GM18520 (cell line): ENCODE measurements at regions not wholly inside any gene's neighbourhood (a gene's known extent, or its start where the extent isn't known, plus 50 kb on each side); places are given as distances from the start of the nearest gene placed in this dataset.
A peak's percentile ranks its signal among the peaks of the same experiment; 100 is the strongest.

Experiments
- ATAC-seq: cut with Tn5 transposase; IDR thresholded peaks from one replicate; pipeline ENCODE4 v1.9.1; 2021; ENCODE audit not compliant: unreplicated experiment

DNA sequence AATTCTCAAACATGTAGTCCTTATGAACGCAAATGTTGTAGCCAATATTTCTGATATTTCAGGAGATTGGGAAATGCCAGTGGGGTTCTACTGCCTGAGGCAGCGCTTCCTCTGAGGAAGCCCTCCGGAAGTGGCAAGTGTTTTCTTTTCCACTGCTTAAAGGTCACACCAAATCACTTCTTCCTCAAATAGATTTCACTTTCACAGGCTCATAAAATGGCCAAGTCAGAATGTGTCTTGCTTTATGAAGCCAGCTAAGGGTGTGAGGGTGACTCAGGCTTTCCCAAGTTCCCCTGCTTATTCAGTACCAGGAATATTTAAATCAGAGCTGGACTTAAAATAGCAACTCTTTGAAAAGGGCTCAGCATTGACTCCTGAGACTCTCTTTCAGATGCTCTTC is 514.2 kb upstream of the DIPK2B start:
- ATAC-seq, result no peak

DNA sequence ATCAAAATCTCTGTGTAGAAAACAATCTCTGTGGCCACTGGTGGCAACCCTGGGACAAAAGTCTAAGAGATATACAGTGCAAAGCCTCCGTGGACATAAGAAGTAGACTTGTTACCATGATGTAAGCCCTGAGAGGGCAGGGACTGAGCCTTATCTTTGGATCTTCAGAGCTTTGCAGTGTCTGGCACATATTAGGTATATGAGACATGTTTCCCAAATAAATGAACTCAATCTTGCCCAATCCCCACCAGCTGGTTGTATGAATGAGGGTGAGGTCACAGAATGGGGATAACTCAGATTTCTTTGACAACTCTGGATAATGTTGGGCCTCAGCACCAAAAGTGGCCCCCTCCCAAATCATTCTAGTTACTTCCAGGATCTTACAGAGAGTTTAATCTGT is 511.4 kb upstream of the DIPK2B start:
- ATAC-seq, result no peak

GRCh38 chrX:45711231-45711630 is 510.6 kb upstream of the DIPK2B start:
- ATAC-seq, result no peak

DNA sequence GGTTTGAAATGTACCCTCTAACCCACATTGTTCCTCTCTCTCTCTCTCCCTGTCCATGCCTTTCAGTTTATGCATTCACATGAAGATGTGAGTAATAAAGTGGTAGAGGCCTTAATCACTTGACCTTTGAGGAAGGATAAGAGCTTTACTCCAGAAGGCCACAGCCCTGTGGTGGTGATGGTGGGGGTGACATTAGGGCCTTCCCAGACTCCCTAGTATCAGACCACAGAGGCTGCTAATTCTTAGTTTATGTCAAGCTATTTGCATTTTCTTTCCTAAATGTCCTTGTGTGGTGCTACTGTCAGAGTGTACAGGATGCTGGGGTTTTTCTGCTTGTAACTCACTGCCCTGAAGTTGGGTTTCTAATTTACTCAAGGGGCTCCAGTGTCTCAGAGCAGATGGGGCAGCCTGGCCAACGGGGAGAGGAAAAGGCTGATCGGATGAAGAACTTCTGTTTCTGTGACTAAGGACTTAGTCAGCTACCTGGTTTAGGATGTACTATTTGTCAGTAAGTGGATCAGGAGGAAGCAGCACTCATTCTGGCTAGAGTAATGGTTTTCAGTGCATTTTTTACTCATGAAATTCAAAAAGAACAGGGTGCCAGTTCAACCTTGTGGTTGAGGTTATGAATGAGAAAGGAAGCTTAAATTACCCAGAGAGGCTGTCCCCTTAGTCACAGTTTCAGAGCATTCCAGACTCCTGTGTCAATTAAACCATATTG is 509.6 kb upstream of the DIPK2B start:
- ATAC-seq, result peak; percentile 63

GRCh38 chrX:45709381-45709780 is 508.7 kb upstream of the DIPK2B start:
- ATAC-seq, result no peak

- ATAC-seq, result no peak
Observed at GRCh38 chrX:45699158-45699557, 498.5 kb upstream of the DIPK2B start.

GRCh38 chrX:45697591-45697990 is 496.9 kb upstream of the DIPK2B start:
- no peak for ATAC-seq

GRCh38 chrX:45696736-45697135 is 496.1 kb upstream of the DIPK2B start:
- ATAC-seq, result no peak

DNA sequence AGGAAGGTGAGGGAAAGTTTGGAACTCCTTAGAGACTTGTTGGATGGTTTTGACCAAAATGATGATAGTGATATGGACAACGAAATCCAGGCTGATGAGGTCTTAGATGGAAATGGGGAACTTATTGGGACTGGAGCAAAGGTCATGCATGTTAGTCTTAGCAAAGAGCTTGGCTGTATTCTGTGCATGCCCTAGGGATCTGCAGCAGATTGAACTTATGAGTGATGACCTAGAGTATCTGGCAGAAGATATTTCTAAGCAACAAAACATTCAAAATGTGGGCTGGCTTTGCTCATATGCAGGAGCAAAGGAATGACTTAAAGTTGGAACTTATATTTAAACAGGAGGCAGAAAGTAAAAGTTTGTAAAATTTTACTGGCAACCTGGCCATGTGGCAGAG is 489.3 kb upstream of the DIPK2B start:
- no peak for ATAC-seq

DNA sequence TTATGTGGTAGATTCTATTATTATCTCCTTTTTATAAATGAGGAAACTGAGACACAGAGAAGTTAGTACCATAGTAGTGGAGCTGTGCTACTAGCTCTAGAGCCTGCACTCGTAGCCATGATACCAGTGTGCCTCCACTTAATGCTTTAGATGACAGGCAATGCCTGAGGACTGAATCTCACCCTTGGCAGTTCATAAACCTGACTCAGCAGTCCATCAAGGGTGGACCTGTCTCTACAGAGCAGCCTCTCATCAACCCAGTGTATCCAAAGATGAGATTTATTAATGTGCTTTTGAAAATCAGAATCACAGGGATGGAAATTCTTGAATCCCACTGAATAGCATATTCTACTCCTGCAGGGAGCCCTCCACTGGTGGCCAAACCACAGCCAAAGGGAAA is 483.2 kb upstream of the DIPK2B start:
- no peak for ATAC-seq

GRCh38 chrX:45681891-45682290 is 481.2 kb upstream of the DIPK2B start:
- ATAC-seq, result no peak

DNA sequence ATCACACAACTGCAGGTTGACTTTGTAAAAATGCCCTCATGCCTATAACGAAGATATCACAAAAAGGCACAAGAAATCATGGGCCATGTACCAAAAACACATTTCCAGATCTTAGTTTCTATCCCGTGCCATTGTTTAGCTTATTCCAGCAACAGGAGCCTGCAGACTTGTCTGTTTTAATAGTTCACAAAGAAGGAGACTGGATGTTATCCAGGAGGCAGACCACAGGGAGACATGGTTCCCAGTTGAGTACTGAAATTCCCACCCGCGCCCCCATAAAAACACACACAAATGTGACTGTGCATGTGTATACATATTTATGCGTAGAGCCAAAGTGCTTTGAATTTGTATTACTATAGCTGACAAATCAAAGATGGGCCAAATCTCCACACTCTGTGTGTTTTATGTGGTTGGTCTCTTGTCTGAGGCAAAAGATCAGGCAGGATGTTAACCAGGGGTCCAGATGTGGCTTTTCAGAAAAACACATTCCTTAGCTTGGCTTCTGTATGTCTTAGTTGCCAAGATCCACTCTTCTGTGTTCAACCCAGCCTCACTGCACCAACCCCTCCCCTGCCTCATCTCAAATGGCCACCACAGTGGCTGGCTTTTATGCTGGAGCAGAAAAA is 469.2 kb upstream of the DIPK2B start:
- ATAC-seq, result no peak

- no peak for ATAC-seq
Observed at GRCh38 chrX:45668686-45669443, 468.2 kb upstream of the DIPK2B start.

DNA sequence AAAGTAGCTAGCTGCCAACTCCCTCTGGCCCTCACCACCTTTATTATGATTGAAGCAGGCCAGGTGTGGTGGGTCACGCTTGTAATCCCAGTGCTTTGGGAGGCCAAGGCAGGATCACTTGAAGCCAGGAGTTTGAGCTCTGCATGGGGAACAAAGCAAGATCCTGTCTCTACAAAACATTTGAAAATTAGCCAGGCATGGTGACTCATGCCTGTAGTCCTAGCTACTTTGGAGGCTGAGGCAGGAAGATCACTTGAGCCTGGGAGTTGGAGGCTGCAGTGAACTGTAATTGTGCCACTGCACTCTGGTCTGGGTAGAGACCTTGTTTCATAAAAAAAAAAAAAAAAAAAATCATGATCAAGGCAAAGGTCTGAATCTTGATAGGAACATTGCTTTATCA is 467.0 kb upstream of the DIPK2B start:
- ATAC-seq, result no peak

- ATAC-seq, result no peak
Observed at GRCh38 chrX:45664727-45665290, 464.1 kb upstream of the DIPK2B start.

DNA sequence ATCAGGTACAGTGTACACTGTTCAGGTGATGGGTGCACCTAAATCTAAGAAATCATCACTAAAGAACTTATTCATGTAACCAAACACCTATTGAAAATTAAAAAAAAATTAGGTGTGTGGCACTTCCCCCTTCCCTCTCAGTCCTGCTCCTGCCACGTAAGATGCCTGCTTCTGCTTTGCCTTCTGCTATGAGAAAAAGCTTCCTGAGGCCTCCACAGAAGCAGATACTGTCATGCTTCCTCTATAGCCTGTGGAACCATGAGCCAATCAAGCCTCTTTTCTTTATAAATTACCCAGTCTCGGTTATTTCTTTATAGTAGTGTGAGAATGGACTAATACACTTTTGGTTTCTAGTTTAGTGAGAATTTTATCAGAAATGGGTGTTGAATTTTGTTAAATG is 459.8 kb upstream of the DIPK2B start:
- ATAC-seq, result no peak

- ATAC-seq, result no peak
Observed at GRCh38 chrX:45633419-45633818, 432.7 kb upstream of the DIPK2B start.

- no peak for ATAC-seq
Observed at GRCh38 chrX:45632506-45632905, 431.8 kb upstream of the DIPK2B start.

GRCh38 chrX:45630078-45630477 is 429.4 kb upstream of the DIPK2B start:
- no peak for ATAC-seq

- ATAC-seq, result no peak
Observed at GRCh38 chrX:45628041-45628440, 427.4 kb upstream of the DIPK2B start.

DNA sequence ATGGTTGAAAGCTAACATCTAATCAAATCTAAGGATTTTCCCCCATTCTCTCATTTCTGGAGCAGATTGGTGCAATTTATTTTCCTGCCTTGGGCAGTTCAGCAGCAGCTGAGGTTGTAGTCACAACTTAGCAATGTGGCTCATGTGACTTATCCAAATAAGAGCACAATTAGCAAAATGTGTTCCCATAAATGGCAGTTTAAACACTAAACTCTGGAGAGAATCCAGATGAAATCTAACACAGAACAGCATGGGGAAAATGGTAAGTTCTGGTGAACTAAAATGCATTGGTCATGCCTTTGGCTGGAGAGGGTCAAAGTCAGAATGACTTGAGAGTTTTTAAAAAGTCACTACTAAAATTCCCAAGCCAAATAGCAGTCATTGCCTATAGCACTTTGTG is 422.6 kb upstream of the DIPK2B start:
- ATAC-seq, result no peak

- no peak for ATAC-seq
Observed at GRCh38 chrX:45622538-45622937, 421.9 kb upstream of the DIPK2B start.
